ENCODE measurements at regions not wholly inside any gene's neighbourhood (a gene's known extent, or its start where the extent isn't known, plus 50 kb on each side); places are given as distances from the start of the nearest gene placed in this dataset.

GRCh38 chr2:238502088-238502810 is 75.5 kb downstream of the ASB1 start:
- peaks cover 0 to 1% of the 10 kb centered on the region in 2 donors for H3K27me3 Mint-ChIP-seq
- no peak overlapping the region for H3K27ac Mint-ChIP-seq
- no peak for DNase-seq (ENCODE audit: low spot score)
- no peaks in the 10 kb centered on the region for H3K36me3 Mint-ChIP-seq
- no peaks in the 10 kb centered on the region for H3K9me3 Mint-ChIP-seq
- no peak overlapping the region for H3K4me3 Mint-ChIP-seq
- peak; percentile 7 to 34 for ATAC-seq
- H3K4me1 Mint-ChIP-seq (ENCODE audit: low read depth in 2 of 2), result no peaks in the 10 kb centered on the region

GRCh38 chr2:238502956-238503791 is 76.4 kb downstream of the ASB1 start:
- peaks cover 0 to 7% of the 10 kb centered on the region in 2 donors for H3K27me3 Mint-ChIP-seq
- no peaks in the 10 kb centered on the region for H3K9me3 Mint-ChIP-seq
- H3K27ac Mint-ChIP-seq, result no peak overlapping the region

GRCh38 chr2:238504181-238504931 is 77.6 kb downstream of the ASB1 start:
- Mint-ChIP-seq H3K27me3 (peaks cover 0 to 7% of the 10 kb centered on the region in 2 donors), H3K4me3 (no peak overlapping the region)
- ATAC-seq, result no peak

More at GRCh38 chr2:238502956-238503791, 76.4 kb downstream of the ASB1 start:
- Mint-ChIP-seq H3K4me1 (ENCODE audit: low read depth in 2 of 2) (no peaks in the 10 kb centered on the region), H3K4me3 (no peak overlapping the region), H3K36me3 (no peaks in the 10 kb centered on the region)
- ATAC-seq (peak in 1 of 2 donors; percentile 15), DNase-seq (ENCODE audit: low spot score) (no peak)

GRCh38 chr2:238505119-238505891 is 78.6 kb downstream of the ASB1 start:
- Mint-ChIP-seq H3K36me3 (no peaks in the 10 kb centered on the region), H3K27ac (no peak overlapping the region), H3K9me3 (no peaks in the 10 kb centered on the region), H3K4me3 (no peak overlapping the region), H3K27me3 (peaks cover 0 to 7% of the 10 kb centered on the region in 2 donors), H3K4me1 (ENCODE audit: low read depth in 2 of 2) (no peaks in the 10 kb centered on the region)
- no peak for ATAC-seq
- DNase-seq (ENCODE audit: low spot score), result no peak

More at GRCh38 chr2:238504181-238504931, 77.6 kb downstream of the ASB1 start:
- Mint-ChIP-seq H3K27ac (no peak overlapping the region), H3K36me3 (no peaks in the 10 kb centered on the region), H3K9me3 (no peaks in the 10 kb centered on the region), H3K4me1 (ENCODE audit: low read depth in 2 of 2) (no peaks in the 10 kb centered on the region)
- DNase-seq (ENCODE audit: low spot score), result no peak

- Mint-ChIP-seq H3K27ac (no peak overlapping the region), H3K4me1 (ENCODE audit: low read depth in 2 of 2) (no peaks in the 10 kb centered on the region), H3K4me3 (no peak overlapping the region), H3K27me3 (peaks cover 0 to 7% of the 10 kb centered on the region in 2 donors), H3K9me3 (no peaks in the 10 kb centered on the region), H3K36me3 (no peaks in the 10 kb centered on the region)
- DNase-seq (ENCODE audit: low spot score), result no peak
- no peak for ATAC-seq
Observed at GRCh38 chr2:238505892-238506280, 79.2 kb downstream of the ASB1 start.

- no peaks in the 10 kb centered on the region for H3K36me3 Mint-ChIP-seq
- H3K27ac Mint-ChIP-seq, result no peak overlapping the region
- no peak for ATAC-seq
- no peaks in the 10 kb centered on the region for H3K9me3 Mint-ChIP-seq
- DNase-seq (ENCODE audit: low spot score), result no peak
- H3K4me3 Mint-ChIP-seq, result no peak overlapping the region
- no peaks in the 10 kb centered on the region for H3K4me1 Mint-ChIP-seq (ENCODE audit: low read depth in 2 of 2)
- peaks cover 0 to 7% of the 10 kb centered on the region in 2 donors for H3K27me3 Mint-ChIP-seq
Observed at GRCh38 chr2:238506371-238507068, 79.8 kb downstream of the ASB1 start.

- no peak for DNase-seq (ENCODE audit: low spot score)
- Mint-ChIP-seq H3K4me3 (no peak overlapping the region), H3K27ac (no peak overlapping the region), H3K36me3 (no peaks in the 10 kb centered on the region), H3K27me3 (peaks cover 0 to 7% of the 10 kb centered on the region in 2 donors), H3K9me3 (no peaks in the 10 kb centered on the region), H3K4me1 (ENCODE audit: low read depth in 2 of 2) (no peaks in the 10 kb centered on the region)
- ATAC-seq, result no peak
Observed at GRCh38 chr2:238507836-238508235, 81.1 kb downstream of the ASB1 start.

GRCh38 chr2:238509151-238509835 is 82.6 kb downstream of the ASB1 start:
- Mint-ChIP-seq H3K27ac (no peak overlapping the region), H3K4me1 (ENCODE audit: low read depth in 2 of 2) (no peaks in the 10 kb centered on the region), H3K27me3 (peaks cover 0 to 7% of the 10 kb centered on the region in 2 donors), H3K36me3 (no peaks in the 10 kb centered on the region), H3K4me3 (no peak overlapping the region), H3K9me3 (no peaks in the 10 kb centered on the region)
- DNase-seq (ENCODE audit: low spot score) (no peak), ATAC-seq (peak in 1 of 2 donors; percentile 11)

GRCh38 chr2:238509903-238510302 is 83.2 kb downstream of the ASB1 start:
- Mint-ChIP-seq H3K27me3 (peaks cover 6 to 9% of the 10 kb centered on the region in 2 donors), H3K4me1 (ENCODE audit: low read depth in 2 of 2) (no peaks in the 10 kb centered on the region), H3K4me3 (no peak overlapping the region), H3K36me3 (no peaks in the 10 kb centered on the region), H3K27ac (no peak overlapping the region), H3K9me3 (no peaks in the 10 kb centered on the region)
- DNase-seq (ENCODE audit: low spot score) (no peak), ATAC-seq (no peak)

GRCh38 chr2:238510911-238511613 is 84.3 kb downstream of the ASB1 start:
- Mint-ChIP-seq H3K36me3 (peaks cover 4% of the 10 kb centered on the region), H3K9me3 (peaks cover 2% of the 10 kb centered on the region), H3K4me1 (ENCODE audit: low read depth in 2 of 2) (no peaks in the 10 kb centered on the region), H3K27me3 (peaks cover 9 to 11% of the 10 kb centered on the region in 2 donors), H3K27ac (no peak overlapping the region), H3K4me3 (no peak overlapping the region)
- DNase-seq (ENCODE audit: low spot score) (no peak), ATAC-seq (no peak)

GRCh38 chr2:238511614-238511950 is 84.9 kb downstream of the ASB1 start:
- Mint-ChIP-seq H3K27ac (no peak overlapping the region), H3K4me1 (ENCODE audit: low read depth in 2 of 2) (no peaks in the 10 kb centered on the region), H3K36me3 (peaks cover 10% of the 10 kb centered on the region), H3K27me3 (peaks cover 9 to 13% of the 10 kb centered on the region in 2 donors), H3K4me3 (no peak overlapping the region), H3K9me3 (peaks cover 5% of the 10 kb centered on the region)
- DNase-seq (ENCODE audit: low spot score) (no peak), ATAC-seq (no peak)
